ENCODE measurements at regions not wholly inside any gene's neighbourhood (a gene's known extent, or its start where the extent isn't known, plus 50 kb on each side); places are given as distances from the start of the nearest gene placed in this dataset.

- TF ChIP-seq CTCF (IDR thresholded peaks at IDR 0.05), result no peak
- TF ChIP-seq YY1 (IDR thresholded peaks at IDR 0.05; ENCODE audit: low read depth), result no peak
- TF ChIP-seq NRF1 (IDR thresholded peaks at IDR 0.05; ENCODE audit: low read depth, low read length), result no peak
- TF ChIP-seq, protein P1, sequence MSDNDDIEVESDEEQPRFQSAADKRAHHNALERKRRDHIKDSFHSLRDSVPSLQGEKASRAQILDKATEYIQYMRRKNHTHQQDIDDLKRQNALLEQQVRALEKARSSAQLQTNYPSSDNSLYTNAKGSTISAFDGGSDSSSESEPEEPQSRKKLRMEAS (IDR thresholded peaks at IDR 0.05; ENCODE audit: low read depth), result no peak
- TF ChIP-seq GATA2 (CRISPR knock-in tag; IDR thresholded peaks at IDR 0.05), result no peak
Measured at GRCh38 chrX:40325161-40325560, 227.4 kb upstream of the BCOR start.

Measured in SK-N-SH (cell line).